Uterus (tissue), 2 donors: ENCODE measurements at regions not wholly inside any gene's neighbourhood (a gene's known extent, or its start where the extent isn't known, plus 50 kb on each side); places are given as distances from the start of the nearest gene placed in this dataset.

ENCODE experiments used
- CTCF ChIP-seq, 4 experiments: fragments of 200-600 bp in 2 of 4; fragments of 450-650 bp in 2 of 4; sonication (generic) in 2 of 4; IDR thresholded peaks; one replicate each; pipeline ENCODE4 v1.5.1; 2016 to 2019; ENCODE audit warnings: antibody characterized with exemption in 4 of 4, mild to moderate bottlenecking in 2 of 4, moderate library complexity in 1 of 4
- POLR2A ChIP-seq, 2 donors: fragments of 450-650 bp; IDR thresholded peaks; one replicate each; pipeline ENCODE4 v1.6.1; 2016; ENCODE audit warnings: antibody characterized with exemption in 2 of 2, mild to moderate bottlenecking in 1 of 2, moderate library complexity in 1 of 2

GRCh38 chr12:75834591-75834990 is 197.0 kb downstream of the PHLDA1 start:
- TF ChIP-seq POLR2A (IDR thresholded peaks at IDR 0.05) (no peak), CTCF (IDR thresholded peaks at IDR 0.05) (no peak)
